ENCODE measurements at regions not wholly inside any gene's neighbourhood (a gene's known extent, or its start where the extent isn't known, plus 50 kb on each side); places are given as distances from the start of the nearest gene placed in this dataset.

DNA sequence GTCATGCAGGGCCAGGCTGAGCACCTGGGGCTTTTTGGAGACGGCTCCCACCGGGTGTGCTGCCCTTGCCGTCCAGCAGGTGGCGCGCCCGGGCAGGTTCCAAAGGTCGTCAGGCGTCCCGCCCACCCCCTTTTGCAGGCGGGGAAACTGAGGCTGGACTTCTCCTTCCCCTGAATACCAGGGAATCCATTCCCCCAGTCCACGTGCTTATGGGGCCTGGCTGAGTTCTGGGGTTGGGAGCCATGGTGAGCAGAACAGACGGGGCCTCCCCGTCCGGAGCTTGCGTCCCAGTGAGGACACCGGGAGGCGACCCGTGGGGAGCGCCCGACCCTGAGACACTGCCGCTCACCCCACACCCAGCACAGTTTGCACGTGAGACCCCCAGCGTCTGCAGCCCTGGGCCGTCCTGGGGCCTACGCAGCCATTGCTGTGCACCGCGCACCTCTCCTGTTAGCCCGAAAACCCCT, 51.8 kb upstream of the JPH3 start:
- Histone ChIP-seq H3K79me1 (ENCODE audit: low read depth in 1 of 2, low read length in 2 of 2) (no peaks in the 10 kb centered on the region), H3K9me1 (ENCODE audit: insufficient read depth, low read length) (0 out of 2 replicates have a peak, but pooled peaks cover 2% of the 10 kb centered on the region), H3K18ac (ENCODE audit: low read depth, low read length) (no peak overlapping the region), H3K27me3 (ENCODE audit: control insufficient read depth, insufficient read depth, low read length) (peaks cover 28% of the 10 kb centered on the region; the same call in 1 of the 2 replicates), H3K23ac (ENCODE audit: low read depth, low read length) (no peak overlapping the region), H3K4me1 (ENCODE audit: control insufficient read depth, insufficient read depth, low read length) (no peaks in the 10 kb centered on the region; the same call in 1 of the 2 replicates), H4K5ac (ENCODE audit: low read depth, low read length) (no peak overlapping the region), H2AK9ac (replicated peaks; ENCODE audit: low read depth, low read length, poor library complexity) (peak overlapping the region; percentile 72), H4K8ac (ENCODE audit: low read depth in 2 of 2, low read length in 2 of 2) (no peak overlapping the region), H3K4me3 (ENCODE audit: insufficient read depth, low read depth, low read length) (no peak overlapping the region), H4K20me1 (ENCODE audit: insufficient read depth, low read length) (peaks cover 5% of the 10 kb centered on the region; the same call in 1 of the 2 replicates), H2BK120ac (ENCODE audit: low read depth, low read length) (no peak overlapping the region), H3K9ac (ENCODE audit: low read depth, low read length) (no peak overlapping the region), H3K14ac (replicated peaks; ENCODE audit: low read depth, low read length) (no peak overlapping the region), H4K91ac (ENCODE audit: insufficient read depth, low read depth, low read length) (no peak overlapping the region), H2AFZ (replicated peaks; ENCODE audit: low read length, poor library complexity) (peak overlapping the region; percentile 70), H2BK15ac (ENCODE audit: low read depth, low read length) (no peak overlapping the region), H2BK20ac (ENCODE audit: low read depth, low read length) (no peak overlapping the region), H3K4me2 (ENCODE audit: low read depth, low read length) (no peak overlapping the region), H3K36me3 (ENCODE audit: control insufficient read depth, insufficient read depth, low read length) (no peaks in the 10 kb centered on the region), H3K56ac (ENCODE audit: extremely low read depth, insufficient read depth, low read length) (no peak overlapping the region), H3K9me3 (ENCODE audit: control insufficient read depth, insufficient read depth, low read length) (peaks cover 8% of the 10 kb centered on the region), H2AK5ac (ENCODE audit: low read depth, low read length) (no peak overlapping the region), H3K27ac (ENCODE audit: insufficient read depth, low read length) (no peak overlapping the region), H3K4ac (ENCODE audit: low read depth, low read length) (no peak overlapping the region), H2BK5ac (ENCODE audit: low read depth, low read length, poor library complexity, severe bottlenecking) (no peak overlapping the region)
- BruUV-seq (replicated peaks): no TSS peak
- 57% methylated on average over 19 of the region's 28 CpGs; no CpG with 5 or more reads in 1 of the 2 experiments for WGBS, 2 experiments (ENCODE audit: extremely low coverage in 2 of 2, insufficient read length in 1 of 2)
- TF ChIP-seq, protein P1, sequence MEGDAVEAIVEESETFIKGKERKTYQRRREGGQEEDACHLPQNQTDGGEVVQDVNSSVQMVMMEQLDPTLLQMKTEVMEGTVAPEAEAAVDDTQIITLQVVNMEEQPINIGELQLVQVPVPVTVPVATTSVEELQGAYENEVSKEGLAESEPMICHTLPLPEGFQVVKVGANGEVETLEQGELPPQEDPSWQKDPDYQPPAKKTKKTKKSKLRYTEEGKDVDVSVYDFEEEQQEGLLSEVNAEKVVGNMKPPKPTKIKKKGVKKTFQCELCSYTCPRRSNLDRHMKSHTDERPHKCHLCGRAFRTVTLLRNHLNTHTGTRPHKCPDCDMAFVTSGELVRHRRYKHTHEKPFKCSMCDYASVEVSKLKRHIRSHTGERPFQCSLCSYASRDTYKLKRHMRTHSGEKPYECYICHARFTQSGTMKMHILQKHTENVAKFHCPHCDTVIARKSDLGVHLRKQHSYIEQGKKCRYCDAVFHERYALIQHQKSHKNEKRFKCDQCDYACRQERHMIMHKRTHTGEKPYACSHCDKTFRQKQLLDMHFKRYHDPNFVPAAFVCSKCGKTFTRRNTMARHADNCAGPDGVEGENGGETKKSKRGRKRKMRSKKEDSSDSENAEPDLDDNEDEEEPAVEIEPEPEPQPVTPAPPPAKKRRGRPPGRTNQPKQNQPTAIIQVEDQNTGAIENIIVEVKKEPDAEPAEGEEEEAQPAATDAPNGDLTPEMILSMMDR (conservative IDR thresholded peaks at IDR 0.05; ENCODE audit: low read depth, low read length): peak; percentile 72
- TF ChIP-seq NFE2L2 (IDR thresholded peaks at IDR 0.05; ENCODE audit: low read depth, low read length) (no peak), SMC3 (IDR thresholded peaks at IDR 0.05; ENCODE audit: low read depth, low read length) (peak; percentile 66), RAD21 (IDR thresholded peaks at IDR 0.05; ENCODE audit: low read length) (peak; percentile 61)
- CTCF ChIA-PET: no interaction called here
- intact Hi-C loops (cut with micrococcal nuclease) (loop anchor here (2.0 kb wide), 1 partner anchor 84 kb away; no protein-coding TSS in a partner anchor), in situ Hi-C loops (cut with MboI; ENCODE audit: low sequenced_read_pairs) (no loop called here), dilution Hi-C loops (cut with HindIII; ENCODE audit: low sequenced_read_pairs, unreplicated experiment) (no loop called here)
- DNase-seq (no peak), ATAC-seq (ENCODE audit: low read depth) (peak; percentile 74)
- POLR2A ChIA-PET (ENCODE audit: unreplicated experiment): no interaction called here

All from IMR-90 (cell line).